GM23338 (cell line): ENCODE measurements at regions not wholly inside any gene's neighbourhood (a gene's known extent, or its start where the extent isn't known, plus 50 kb on each side); places are given as distances from the start of the nearest gene placed in this dataset.

ENCODE experiments used
- ATAC-seq: fragments of 200-7000 bp; cut with Tn5 transposase; 3 replicates; pipeline ENCODE4 v1.9.1; 2020
- DNase-seq: peaks from one replicate; pipeline ENCODE4 v3.0.0-alpha.2; 2015; ENCODE audit warnings: low spot score
- H2AFZ ChIP-seq: fragments of 200-600 bp; sonication (generic); 2 replicates; pipeline ENCODE4 v1.8.0; 2016; ENCODE audit warnings: antibody characterized with exemption, mild to moderate bottlenecking, moderate library complexity
- H3F3A ChIP-seq: fragments of 200-600 bp; sonication (generic); replicated peaks from 2 replicates; pipeline ENCODE4 v1.8.0; 2017; ENCODE audit warnings: antibody characterized with exemption, mixed run types, low read depth
- H3K27ac ChIP-seq: fragments of 200-600 bp; sonication (generic); 2 replicates; pipeline ENCODE4 v1.6.1; 2016; ENCODE audit warnings: low read depth
- H3K27me3 ChIP-seq: fragments of 200-600 bp; sonication (generic); 2 replicates; pipeline ENCODE4 v1.8.0; 2016; ENCODE audit warnings: mild to moderate bottlenecking, mixed run types, moderate library complexity; ENCODE audit not compliant: insufficient read depth
- H3K36me3 ChIP-seq: fragments of 200-600 bp; sonication (generic); 2 replicates; pipeline ENCODE4 v1.8.0; 2016; ENCODE audit warnings: mild to moderate bottlenecking; ENCODE audit not compliant: insufficient read depth
- H3K4me1 ChIP-seq: fragments of 200-600 bp; sonication (generic); 2 replicates; pipeline ENCODE4 v1.8.0; 2016; ENCODE audit warnings: mild to moderate bottlenecking, moderate library complexity; ENCODE audit not compliant: insufficient read depth
- H3K4me2 ChIP-seq: fragments of 200-600 bp; sonication (generic); 2 replicates; pipeline ENCODE4 v1.7.1; 2017; ENCODE audit warnings: mixed run types
- H3K4me3 ChIP-seq: fragments of 200-600 bp; sonication (generic); 2 replicates; pipeline ENCODE4 v1.6.1; 2016; ENCODE audit warnings: mixed run types
- H3K79me2 ChIP-seq: fragments of 200-600 bp; sonication (generic); replicated peaks from 2 replicates; pipeline ENCODE4 v1.8.0; 2017; ENCODE audit warnings: mild to moderate bottlenecking; ENCODE audit not compliant: insufficient read depth
- H3K9me2 ChIP-seq: fragments of 200-600 bp; sonication (generic); 2 replicates; pipeline ENCODE4 v1.8.0; 2017; ENCODE audit not compliant: insufficient read depth
- H4K20me1 ChIP-seq: fragments of 200-600 bp; sonication (generic); replicated peaks from 2 replicates; pipeline ENCODE4 v1.8.0; 2017; ENCODE audit warnings: mild to moderate bottlenecking; ENCODE audit not compliant: insufficient read depth
- H3K27ac Mint-ChIP-seq: 2 replicates; pipeline ENCODE4 v1.8.0; 2020; ENCODE audit warnings: inconsistent platforms, mild to moderate bottlenecking, moderate library complexity, mixed read lengths
- H3K27me3 Mint-ChIP-seq: 3 replicates; pipeline ENCODE4 v1.8.0; 2022; ENCODE audit warnings: low read depth, mild to moderate bottlenecking, moderate library complexity, mixed read lengths, inconsistent platforms; ENCODE audit not compliant: insufficient read depth, poor library complexity
- H3K36me3 Mint-ChIP-seq: 3 replicates; pipeline ENCODE4 v1.8.0; 2021; ENCODE audit warnings: low read depth, mild to moderate bottlenecking, inconsistent platforms, moderate library complexity, mixed read lengths
- H3K4me1 Mint-ChIP-seq: 3 replicates; pipeline ENCODE4 v1.8.0; 2020; ENCODE audit warnings: mild to moderate bottlenecking, inconsistent platforms, mixed read lengths
- H3K4me3 Mint-ChIP-seq: 3 replicates; pipeline ENCODE4 v1.8.0; 2021; ENCODE audit warnings: moderate library complexity, mild to moderate bottlenecking, inconsistent platforms, mixed read lengths
- H3K9me3 Mint-ChIP-seq: 3 replicates; pipeline ENCODE4 v1.8.0; 2020; ENCODE audit warnings: moderate library complexity, mild to moderate bottlenecking, inconsistent platforms, mixed read lengths
- ETS1 ChIP-seq: IDR thresholded peaks from 2 replicates; pipeline ENCODE4 v1.6.1; 2016; ENCODE audit warnings: antibody characterized with exemption
- EZH2 ChIP-seq: fragments of 200-600 bp; sonication (generic); IDR thresholded peaks from one replicate; pipeline ENCODE4 v1.8.0; 2017; ENCODE audit warnings: antibody characterized with exemption, mild to moderate bottlenecking, low read depth; ENCODE audit not compliant: unreplicated experiment
- JUNB ChIP-seq: IDR thresholded peaks from one replicate; pipeline ENCODE4 v1.6.1; 2016; ENCODE audit warnings: antibody characterized with exemption; ENCODE audit not compliant: unreplicated experiment
- POLR2AphosphoS5 ChIP-seq: IDR thresholded peaks from 2 replicates; pipeline ENCODE4 v1.6.1; 2016; ENCODE audit warnings: antibody characterized with exemption, low read depth
- STAT1 ChIP-seq: IDR thresholded peaks from one replicate; pipeline ENCODE4 v1.6.1; 2016; ENCODE audit warnings: antibody characterized with exemption; ENCODE audit not compliant: unreplicated experiment
- ZNF114 ChIP-seq: fragments of 250-450 bp; sonication (Bioruptor Pico); IDR thresholded peaks from 2 replicates; pipeline ENCODE4 v1.5.0; 2020; ENCODE audit warnings: mild to moderate bottlenecking, moderate library complexity
- ZNF331 ChIP-seq: fragments of 250-450 bp; sonication (Bioruptor Pico); IDR thresholded peaks from 2 replicates; pipeline ENCODE4 v1.5.0; 2020; ENCODE audit warnings: low read depth, mild to moderate bottlenecking, moderate library complexity
- ZNF462 ChIP-seq: fragments of 250-450 bp; sonication (Bioruptor Pico); IDR thresholded peaks from 2 replicates; pipeline ENCODE4 v1.5.0; 2020; ENCODE audit warnings: mild to moderate bottlenecking, moderate library complexity

- TF ChIP-seq ZNF462 (CRISPR knock-in tag) = no peak
- no peak for TF ChIP-seq STAT1
- no peak for TF ChIP-seq JUNB
- TF ChIP-seq ZNF331 (CRISPR knock-in tag) = no peak
- TF ChIP-seq EZH2 = no peak
- no peak for TF ChIP-seq ZNF114 (CRISPR knock-in tag)
- TF ChIP-seq POLR2AphosphoS5 = no peak
Observed at GRCh38 chr2:215782295-215782694, 231.1 kb downstream of the MREG start (continued).

GRCh38 chr2:215780907-215781685 lies 232.3 kb downstream of the MREG start:
- H3K36me3 Mint-ChIP-seq = no peaks in the 10 kb centered on the region
- no peak overlapping the region for H3K4me3 Mint-ChIP-seq
- no peak overlapping the region for H3K4me2 ChIP-seq
- H4K20me1 ChIP-seq = no peaks in the 10 kb centered on the region
- TF ChIP-seq ZNF114 (CRISPR knock-in tag) = no peak
- no peak for TF ChIP-seq ETS1
- H3K27me3 Mint-ChIP-seq = no peaks in the 10 kb centered on the region
- H3K27ac Mint-ChIP-seq = no peak overlapping the region
- 0 out of 2 replicates have a peak, but pooled peaks cover 6% of the 10 kb centered on the region for H3K9me2 ChIP-seq
- no peaks in the 10 kb centered on the region for H3K36me3 ChIP-seq
- no peak for DNase-seq
- no peak overlapping the region for H3K4me3 ChIP-seq
- H2AFZ ChIP-seq = no peak overlapping the region
- H3K27ac ChIP-seq = no peak overlapping the region
- no peaks in the 10 kb centered on the region for H3F3A ChIP-seq
- H3K27me3 ChIP-seq = no peaks in the 10 kb centered on the region
- no peaks in the 10 kb centered on the region; the same call in 1 of the 2 replicates for H3K4me1 ChIP-seq
- no peaks in the 10 kb centered on the region for H3K79me2 ChIP-seq
- no peak for ATAC-seq
- no peaks in the 10 kb centered on the region for H3K9me3 Mint-ChIP-seq
- H3K4me1 Mint-ChIP-seq = no peaks in the 10 kb centered on the region; the same call in 2 of the 3 replicates
